ENCODE measurements at regions not wholly inside any gene's neighbourhood (a gene's known extent, or its start where the extent isn't known, plus 50 kb on each side); places are given as distances from the start of the nearest gene placed in this dataset.

DNA sequence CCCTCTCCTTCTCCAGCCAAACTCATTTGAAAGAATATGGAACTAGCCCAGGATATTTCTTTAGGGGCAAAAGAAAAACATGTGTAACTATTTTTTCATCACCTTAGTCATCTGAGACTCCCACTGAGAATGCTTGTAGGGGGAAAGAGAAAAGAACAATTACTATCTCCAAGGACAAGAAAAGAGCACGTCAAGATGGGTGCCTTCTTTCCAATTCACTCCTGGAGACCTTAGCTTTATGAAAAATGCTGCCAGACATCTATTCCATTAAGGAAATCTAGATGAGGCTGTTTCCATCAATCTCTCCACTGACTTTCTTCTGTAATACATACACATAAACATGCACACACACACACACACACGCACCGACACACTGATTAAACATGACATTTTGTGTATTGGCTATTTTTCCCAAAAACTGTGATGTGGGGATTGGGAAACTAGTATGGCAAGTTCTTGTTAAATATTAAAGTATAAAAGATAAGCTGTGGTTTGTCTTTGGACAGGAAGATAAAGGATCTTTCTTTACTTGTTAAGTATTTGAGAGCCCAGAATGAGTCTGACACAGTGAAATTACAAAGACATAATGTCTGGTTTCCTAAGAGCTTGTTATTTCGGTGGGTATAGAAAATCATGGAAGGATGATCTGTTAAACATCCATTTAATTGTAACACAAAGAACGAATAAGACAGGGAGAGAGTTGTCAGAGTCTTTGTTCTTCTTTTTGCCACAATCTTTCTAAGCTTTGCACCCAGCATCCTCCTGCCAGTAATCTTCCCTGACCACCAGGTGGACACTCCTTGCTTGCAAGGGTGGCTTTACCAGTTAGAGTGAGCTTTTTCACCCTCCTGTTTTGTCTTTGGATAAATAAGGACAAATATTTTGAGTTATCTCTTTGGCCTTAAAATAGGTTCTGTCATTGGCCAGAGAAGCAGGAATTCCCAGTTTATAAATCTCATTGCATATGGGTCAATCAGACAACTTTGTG lies 177.3 kb upstream of the TMEM72 start:
- no peak overlapping the region for H3K4me3 ChIP-seq (ENCODE audit: low read depth, low read length)
- TF ChIP-seq CTCF (IDR thresholded peaks at IDR 0.05; ENCODE audit: low read depth, low read length, missing control alignments) = no peak
- DNase-seq (ENCODE audit: low read depth) = no peak

- H3K4me3 ChIP-seq (ENCODE audit: low read depth, low read length) = no peak overlapping the region
- no peak for TF ChIP-seq CTCF (IDR thresholded peaks at IDR 0.05; ENCODE audit: low read depth, low read length, missing control alignments)
These were observed 168.9 kb upstream of the TMEM72 start for GRCh38 chr10:44742248-44742647.

DNA sequence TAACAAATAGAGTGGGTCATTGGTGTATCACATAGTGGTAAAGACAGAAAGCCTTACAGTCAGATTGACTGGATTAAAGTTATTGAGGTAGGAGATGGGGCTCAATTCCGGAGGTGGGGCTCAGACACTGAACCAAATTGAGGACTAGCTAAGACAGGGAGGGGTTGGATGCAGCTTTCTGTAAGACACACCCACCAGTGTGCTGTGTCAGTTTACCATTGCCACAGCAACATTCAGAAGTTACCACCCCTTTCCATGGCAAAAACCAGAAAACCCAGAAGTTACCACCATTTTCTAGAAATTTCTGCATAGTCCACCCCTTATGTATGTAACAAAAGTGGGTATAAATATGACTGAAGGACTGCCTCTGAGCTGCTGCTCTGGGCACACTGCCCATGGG lies 167.6 kb upstream of the TMEM72 start:
- TF ChIP-seq CTCF (IDR thresholded peaks at IDR 0.05; ENCODE audit: low read depth, low read length, missing control alignments) = no peak
- DNase-seq (ENCODE audit: low read depth) = no peak
- H3K4me3 ChIP-seq (ENCODE audit: low read depth, low read length) = no peak overlapping the region

More at GRCh38 chr10:44742248-44742647, 168.9 kb upstream of the TMEM72 start:
- DNase-seq (ENCODE audit: low read depth) = no peak

- no peak for DNase-seq (ENCODE audit: low read depth)
- no peak for TF ChIP-seq CTCF (IDR thresholded peaks at IDR 0.05; ENCODE audit: low read depth, low read length, missing control alignments)
- no peak overlapping the region for H3K4me3 ChIP-seq (ENCODE audit: low read depth, low read length)
These were observed 165.2 kb upstream of the TMEM72 start for GRCh38 chr10:44745920-44746319.

DNA sequence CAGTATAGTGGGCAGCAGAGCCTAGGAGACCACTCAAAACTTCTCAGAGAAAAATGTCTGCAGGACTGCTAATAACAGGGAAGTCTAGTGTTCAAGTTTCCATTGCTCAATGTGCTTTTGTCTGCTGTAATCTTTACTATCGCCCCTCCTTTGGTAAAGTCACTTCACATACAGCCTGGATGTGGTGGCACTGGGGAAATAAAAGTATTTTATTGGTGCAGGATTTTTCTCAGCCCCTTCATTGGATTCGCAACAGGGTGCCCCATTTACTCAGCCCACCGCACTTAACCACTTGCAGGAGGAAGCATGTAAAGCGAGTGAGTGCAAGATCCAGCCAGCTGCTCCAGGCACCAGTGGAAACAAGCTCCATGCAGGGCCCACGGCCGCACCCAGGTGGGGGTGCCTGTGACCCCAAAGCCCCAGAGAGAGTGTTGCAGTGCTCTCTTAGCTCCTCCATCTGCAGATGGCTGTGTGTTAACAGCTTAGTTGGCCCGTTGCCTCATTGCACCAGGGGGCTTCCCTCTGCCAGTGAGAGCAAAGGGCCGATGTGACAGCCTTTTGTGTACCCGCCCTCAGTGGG lies 163.5 kb upstream of the TMEM72 start:
- no peak for TF ChIP-seq CTCF (IDR thresholded peaks at IDR 0.05; ENCODE audit: low read depth, low read length, missing control alignments)
- DNase-seq (ENCODE audit: low read depth) = no peak
- no peak overlapping the region for H3K4me3 ChIP-seq (ENCODE audit: low read depth, low read length)

- no peak for TF ChIP-seq CTCF (IDR thresholded peaks at IDR 0.05; ENCODE audit: low read depth, low read length, missing control alignments)
- no peak for DNase-seq (ENCODE audit: low read depth)
These were observed 162.0 kb upstream of the TMEM72 start for GRCh38 chr10:44749151-44749550.

More at GRCh38 chr10:44749151-44749550, 162.0 kb upstream of the TMEM72 start:
- H3K4me3 ChIP-seq (ENCODE audit: low read depth, low read length) = no peak overlapping the region

Measured in GM12864 (cell line).